ENCODE measurements at regions not wholly inside any gene's neighbourhood (a gene's known extent, or its start where the extent isn't known, plus 50 kb on each side); places are given as distances from the start of the nearest gene placed in this dataset.

GRCh38 chr9:135391759-135392158 is 87.8 kb upstream of the PPP1R26 start:
- no peak overlapping the region for H3K27ac ChIP-seq (ENCODE audit: control insufficient read depth, insufficient read depth, low read length)
- no peaks in the 10 kb centered on the region for H3K36me3 ChIP-seq (ENCODE audit: control insufficient read depth in 2 of 2, extremely low read depth in 1 of 2, insufficient read depth in 2 of 2, low read length in 2 of 2)
- H3K4me3 ChIP-seq (ENCODE audit: control insufficient read depth in 2 of 3, extremely low read depth in 1 of 3, insufficient read depth in 2 of 3, low read depth in 1 of 3, low read length in 3 of 3) = no peak overlapping the region
- FAIRE-seq (no peak), DNase-seq (ENCODE audit: low read depth, low spot score) (no peak)
- H3K9me3 ChIP-seq (ENCODE audit: control insufficient read depth, low read depth, low read length) = peaks cover 2% of the 10 kb centered on the region
- H3K9me1 ChIP-seq (ENCODE audit: control insufficient read depth, extremely low read depth, insufficient read depth, low read length) = no peaks in the 10 kb centered on the region
- H3K9ac ChIP-seq (ENCODE audit: control insufficient read depth, extremely low read depth, insufficient read depth, low read length) = no peak overlapping the region
- dilution Hi-C loops (cut with MboI; ENCODE audit: extremely low pct_ligation_motif_present, low sequenced_read_pairs) = no loop called here
- no peaks in the 10 kb centered on the region for H3K27me3 ChIP-seq (ENCODE audit: control insufficient read depth, extremely low read depth, insufficient read depth, low read length)
- H3K4me2 ChIP-seq (ENCODE audit: control insufficient read depth, extremely low read depth, insufficient read depth, low read depth, low read length) = no peak overlapping the region
- H2AFZ ChIP-seq (ENCODE audit: control insufficient read depth, low read length) = no peak overlapping the region
- TF ChIP-seq CTCF (optimal IDR thresholded peaks at IDR 0.05 in 1 of 3, IDR thresholded peaks at IDR 0.05 in 1 of 3, conservative IDR thresholded peaks at IDR 0.05 in 1 of 3; ENCODE audit: extremely low read depth in 1 of 3, insufficient read depth in 2 of 3, low read length in 3 of 3) = no peak
- TF ChIP-seq EZH2 (IDR thresholded peaks at IDR 0.05; ENCODE audit: low read length) = no peak
- H4K20me1 ChIP-seq (ENCODE audit: control insufficient read depth, extremely low read depth, insufficient read depth, low read length) = no peaks in the 10 kb centered on the region
- H3K4me1 ChIP-seq (ENCODE audit: control insufficient read depth, extremely low read depth, insufficient read depth, low read length) = no peaks in the 10 kb centered on the region
- H3K79me2 ChIP-seq (ENCODE audit: control insufficient read depth, insufficient read depth, low read length) = no peaks in the 10 kb centered on the region

DNA sequence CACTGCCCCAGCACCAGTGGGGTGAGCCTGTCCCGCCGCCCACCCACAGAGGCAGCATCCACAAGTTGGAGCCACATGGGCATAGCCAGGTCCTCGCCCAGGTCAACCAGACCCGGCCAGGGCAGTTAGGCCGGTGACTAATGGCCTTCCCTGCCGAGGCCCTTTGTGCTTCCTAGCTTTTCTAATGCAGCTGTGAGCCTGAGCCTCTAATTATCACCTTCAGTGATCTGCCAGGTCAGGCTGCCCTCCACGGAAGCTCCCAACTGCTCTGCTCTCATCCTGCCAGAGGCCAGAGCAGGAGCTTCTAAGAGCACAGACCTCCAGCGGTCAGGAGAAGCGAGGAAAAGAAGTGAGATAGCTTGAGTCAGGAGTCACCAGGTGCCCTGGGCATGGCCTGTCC is 87.1 kb upstream of the PPP1R26 start:
- Histone ChIP-seq H3K9me3 (ENCODE audit: control insufficient read depth, low read depth, low read length) (peaks cover 5% of the 10 kb centered on the region), H2AFZ (ENCODE audit: control insufficient read depth, low read length) (no peak overlapping the region), H3K27ac (ENCODE audit: control insufficient read depth, insufficient read depth, low read length) (no peak overlapping the region), H3K79me2 (ENCODE audit: control insufficient read depth, insufficient read depth, low read length) (no peaks in the 10 kb centered on the region), H3K4me1 (ENCODE audit: control insufficient read depth, extremely low read depth, insufficient read depth, low read length) (no peaks in the 10 kb centered on the region), H3K9ac (ENCODE audit: control insufficient read depth, extremely low read depth, insufficient read depth, low read length) (no peak overlapping the region), H4K20me1 (ENCODE audit: control insufficient read depth, extremely low read depth, insufficient read depth, low read length) (no peaks in the 10 kb centered on the region), H3K4me2 (ENCODE audit: control insufficient read depth, extremely low read depth, insufficient read depth, low read depth, low read length) (no peak overlapping the region), H3K36me3 (ENCODE audit: control insufficient read depth in 2 of 2, extremely low read depth in 1 of 2, insufficient read depth in 2 of 2, low read length in 2 of 2) (no peaks in the 10 kb centered on the region), H3K4me3 (ENCODE audit: control insufficient read depth in 2 of 3, extremely low read depth in 1 of 3, insufficient read depth in 2 of 3, low read depth in 1 of 3, low read length in 3 of 3) (no peak overlapping the region), H3K9me1 (ENCODE audit: control insufficient read depth, extremely low read depth, insufficient read depth, low read length) (no peaks in the 10 kb centered on the region), H3K27me3 (ENCODE audit: control insufficient read depth, extremely low read depth, insufficient read depth, low read length) (no peaks in the 10 kb centered on the region)
- TF ChIP-seq EZH2 (IDR thresholded peaks at IDR 0.05; ENCODE audit: low read length) (no peak), CTCF (optimal IDR thresholded peaks at IDR 0.05 in 1 of 3, IDR thresholded peaks at IDR 0.05 in 1 of 3, conservative IDR thresholded peaks at IDR 0.05 in 1 of 3; ENCODE audit: extremely low read depth in 1 of 3, insufficient read depth in 2 of 3, low read length in 3 of 3) (no peak)
- DNase-seq (ENCODE audit: low read depth, low spot score) (no peak), FAIRE-seq (no peak)
- dilution Hi-C loops (cut with MboI; ENCODE audit: extremely low pct_ligation_motif_present, low sequenced_read_pairs) = no loop called here

Data from keratinocyte (primary cell).